LNCAP (cell line): ENCODE measurements at regions not wholly inside any gene's neighbourhood (a gene's known extent, or its start where the extent isn't known, plus 50 kb on each side); places are given as distances from the start of the nearest gene placed in this dataset.

ENCODE experiments used
- TF ChIP-seq, protein P1 (sequence below): fragments of 450-650 bp; IDR thresholded peaks from 2 replicates; pipeline ENCODE4 v1.5.1; 2017; ENCODE audit warnings: mild to moderate bottlenecking

- TF ChIP-seq, protein P1, sequence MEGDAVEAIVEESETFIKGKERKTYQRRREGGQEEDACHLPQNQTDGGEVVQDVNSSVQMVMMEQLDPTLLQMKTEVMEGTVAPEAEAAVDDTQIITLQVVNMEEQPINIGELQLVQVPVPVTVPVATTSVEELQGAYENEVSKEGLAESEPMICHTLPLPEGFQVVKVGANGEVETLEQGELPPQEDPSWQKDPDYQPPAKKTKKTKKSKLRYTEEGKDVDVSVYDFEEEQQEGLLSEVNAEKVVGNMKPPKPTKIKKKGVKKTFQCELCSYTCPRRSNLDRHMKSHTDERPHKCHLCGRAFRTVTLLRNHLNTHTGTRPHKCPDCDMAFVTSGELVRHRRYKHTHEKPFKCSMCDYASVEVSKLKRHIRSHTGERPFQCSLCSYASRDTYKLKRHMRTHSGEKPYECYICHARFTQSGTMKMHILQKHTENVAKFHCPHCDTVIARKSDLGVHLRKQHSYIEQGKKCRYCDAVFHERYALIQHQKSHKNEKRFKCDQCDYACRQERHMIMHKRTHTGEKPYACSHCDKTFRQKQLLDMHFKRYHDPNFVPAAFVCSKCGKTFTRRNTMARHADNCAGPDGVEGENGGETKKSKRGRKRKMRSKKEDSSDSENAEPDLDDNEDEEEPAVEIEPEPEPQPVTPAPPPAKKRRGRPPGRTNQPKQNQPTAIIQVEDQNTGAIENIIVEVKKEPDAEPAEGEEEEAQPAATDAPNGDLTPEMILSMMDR = no peak
Measured at GRCh38 chr9:13988944-13989343, 325.0 kb downstream of the NFIB start.

- TF ChIP-seq, protein P1 = no peak
Measured at GRCh38 chr9:13983607-13984006, 330.3 kb downstream of the NFIB start.

- TF ChIP-seq, protein P1 = no peak
Measured at GRCh38 chr9:13979941-13980318, 334.0 kb downstream of the NFIB start.

DNA sequence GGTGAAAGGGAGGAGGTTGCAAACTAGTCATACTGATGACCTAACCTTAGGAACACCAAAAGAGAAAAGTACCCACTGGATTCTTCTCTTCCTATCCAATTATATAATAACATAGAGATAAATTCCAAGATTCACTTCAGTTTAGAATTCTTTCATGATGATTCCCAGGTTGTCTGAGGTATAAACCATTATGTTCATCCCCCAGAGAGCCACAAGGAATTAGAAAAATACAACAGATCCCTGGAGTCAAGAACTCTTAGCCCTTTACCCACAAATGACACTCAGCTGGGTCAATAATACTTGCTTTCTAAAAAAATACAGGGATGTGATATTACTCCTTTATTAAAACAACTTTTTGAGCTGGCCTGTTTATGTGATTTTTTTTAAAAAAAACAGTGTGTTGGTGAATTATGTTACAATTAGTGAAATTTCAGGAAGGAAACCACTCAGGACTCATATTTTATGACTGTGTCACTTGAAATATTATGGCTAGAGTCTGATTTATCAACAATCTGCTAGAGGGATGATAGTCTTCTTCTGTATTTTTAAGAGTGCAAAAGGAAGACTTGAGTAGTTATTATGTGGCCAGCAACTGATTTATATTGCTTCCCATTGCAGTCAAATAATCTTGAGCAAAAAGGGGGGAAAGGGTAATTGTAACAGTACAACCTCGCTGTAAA, 338.2 kb downstream of the NFIB start:
- TF ChIP-seq, protein P1 = no peak

DNA sequence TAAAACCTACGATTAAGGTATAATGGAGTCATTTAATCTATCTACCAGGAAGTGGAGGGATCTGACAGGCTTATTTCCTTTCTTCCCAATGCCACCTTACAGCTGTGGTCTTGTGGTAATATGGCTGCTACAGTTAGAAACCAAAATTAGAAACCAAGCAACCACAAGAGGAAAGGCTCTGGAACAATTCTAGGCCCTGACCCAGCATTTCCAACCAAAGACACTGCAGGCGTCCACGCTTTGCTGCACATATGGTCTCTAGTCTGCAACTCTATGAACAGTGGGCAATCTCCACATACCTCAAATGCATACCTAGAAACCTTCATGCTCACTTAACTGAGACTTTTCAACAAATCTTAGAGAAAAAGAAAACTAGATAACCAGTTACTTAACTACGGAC, 339.1 kb downstream of the NFIB start:
- TF ChIP-seq, protein P1 = no peak

DNA sequence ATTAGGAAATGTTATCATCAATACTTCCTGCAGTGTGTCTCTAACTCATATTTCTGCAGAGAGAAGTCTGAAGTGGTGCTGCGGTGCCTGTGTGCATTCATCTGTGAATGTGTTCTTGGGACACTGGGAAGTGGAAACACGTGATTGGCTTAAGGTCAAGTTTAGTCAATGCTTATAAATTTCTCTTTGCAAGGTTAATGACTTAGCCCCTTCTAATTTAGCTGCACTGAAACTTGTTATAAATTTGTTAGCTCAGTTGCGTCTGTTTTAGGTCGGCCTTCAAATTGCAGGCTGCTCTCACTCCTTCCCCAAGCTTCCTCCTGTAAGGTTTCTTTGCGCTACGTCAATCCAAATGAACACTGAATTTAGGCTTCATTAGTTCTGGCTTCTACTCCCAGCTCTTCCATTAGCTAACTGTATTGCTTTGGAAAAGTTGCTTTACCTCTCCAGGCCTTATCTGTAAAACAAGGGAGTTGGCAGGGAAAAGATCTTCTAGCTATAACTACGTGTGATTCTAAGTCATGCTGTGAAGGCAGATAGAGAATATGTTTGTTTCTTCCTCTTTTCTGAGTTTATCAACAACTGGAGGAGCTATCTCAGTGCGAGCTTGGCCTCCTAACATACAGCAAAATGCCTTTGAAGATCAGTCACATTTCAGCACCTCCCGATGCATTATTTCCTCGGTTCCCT, 341.8 kb downstream of the NFIB start:
- TF ChIP-seq, protein P1 = no peak

GRCh38 chr9:13971415-13971814, 342.5 kb downstream of the NFIB start:
- TF ChIP-seq, protein P1 = no peak
